Stomach (tissue), 4 donors: ENCODE measurements at regions not wholly inside any gene's neighbourhood (a gene's known extent, or its start where the extent isn't known, plus 50 kb on each side); places are given as distances from the start of the nearest gene placed in this dataset.

Experiments
- EP300 ChIP-seq: sonication (generic); formaldehyde crosslinking; IDR thresholded peaks from one replicate; pipeline ENCODE4 v1.6.1; 2017; ENCODE audit warnings: antibody characterized with exemption
- POLR2A ChIP-seq, 4 donors: fragments of 450-650 bp; IDR thresholded peaks; one replicate each; pipeline ENCODE4 v1.6.1; 2016; ENCODE audit warnings: antibody characterized with exemption in 4 of 4, control low read depth in 2 of 4, mild to moderate bottlenecking in 1 of 4, moderate library complexity in 1 of 4
- POLR2AphosphoS5 ChIP-seq, 3 donors: sonication (generic); formaldehyde crosslinking; IDR thresholded peaks; one replicate each; pipeline ENCODE4 v1.6.1; 2016; ENCODE audit warnings: antibody characterized with exemption in 3 of 3
- TF ChIP-seq, protein P1 (sequence below), 7 experiments: fragments of 450-650 bp in 4 of 7; fragments of 200-600 bp in 3 of 7; sonication (generic) in 3 of 7; IDR thresholded peaks; one replicate each; pipeline ENCODE4 v1.5.1; 2016 to 2019; ENCODE audit warnings: antibody characterized with exemption in 7 of 7, control low read depth in 2 of 7, mild to moderate bottlenecking in 1 of 7

DNA sequence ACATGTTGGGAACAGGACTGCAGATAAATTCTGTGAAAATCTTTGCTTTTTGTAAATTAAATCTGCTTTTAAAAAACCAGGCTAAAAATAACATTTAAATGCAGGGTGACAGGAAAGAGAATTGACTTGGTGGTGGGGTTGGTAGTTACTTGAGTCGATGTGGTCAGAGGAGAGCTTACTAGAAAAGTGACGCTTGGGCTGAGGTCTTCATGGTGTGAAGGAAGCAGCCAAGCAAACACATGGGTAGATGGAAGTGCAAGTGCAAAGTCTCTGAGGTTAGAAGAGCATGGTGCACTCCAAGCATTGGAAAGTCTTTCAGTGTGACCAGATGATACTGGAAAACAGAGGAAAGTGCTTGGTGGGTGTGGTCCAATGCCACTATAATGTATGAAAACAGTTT, 86.4 kb upstream of the THBS1 start:
- TF ChIP-seq, protein P1, sequence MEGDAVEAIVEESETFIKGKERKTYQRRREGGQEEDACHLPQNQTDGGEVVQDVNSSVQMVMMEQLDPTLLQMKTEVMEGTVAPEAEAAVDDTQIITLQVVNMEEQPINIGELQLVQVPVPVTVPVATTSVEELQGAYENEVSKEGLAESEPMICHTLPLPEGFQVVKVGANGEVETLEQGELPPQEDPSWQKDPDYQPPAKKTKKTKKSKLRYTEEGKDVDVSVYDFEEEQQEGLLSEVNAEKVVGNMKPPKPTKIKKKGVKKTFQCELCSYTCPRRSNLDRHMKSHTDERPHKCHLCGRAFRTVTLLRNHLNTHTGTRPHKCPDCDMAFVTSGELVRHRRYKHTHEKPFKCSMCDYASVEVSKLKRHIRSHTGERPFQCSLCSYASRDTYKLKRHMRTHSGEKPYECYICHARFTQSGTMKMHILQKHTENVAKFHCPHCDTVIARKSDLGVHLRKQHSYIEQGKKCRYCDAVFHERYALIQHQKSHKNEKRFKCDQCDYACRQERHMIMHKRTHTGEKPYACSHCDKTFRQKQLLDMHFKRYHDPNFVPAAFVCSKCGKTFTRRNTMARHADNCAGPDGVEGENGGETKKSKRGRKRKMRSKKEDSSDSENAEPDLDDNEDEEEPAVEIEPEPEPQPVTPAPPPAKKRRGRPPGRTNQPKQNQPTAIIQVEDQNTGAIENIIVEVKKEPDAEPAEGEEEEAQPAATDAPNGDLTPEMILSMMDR (IDR thresholded peaks at IDR 0.05), result no peak
- TF ChIP-seq POLR2AphosphoS5 (IDR thresholded peaks at IDR 0.05) (no peak), EP300 (no peak), POLR2A (IDR thresholded peaks at IDR 0.05) (no peak)
